HG02571 (cell line): ENCODE measurements at regions not wholly inside any gene's neighbourhood (a gene's known extent, or its start where the extent isn't known, plus 50 kb on each side); places are given as distances from the start of the nearest gene placed in this dataset.
"Not testable (repeated sequence)": the region's sequence is repeated elsewhere in the genome, so short reads cannot be mapped to it uniquely, and the experiment has no call there.

Experiments
- ATAC-seq: cut with Tn5 transposase; IDR thresholded peaks from one replicate; pipeline ENCODE4 v1.9.1; 2021; ENCODE audit warnings: mild to moderate bottlenecking, moderate library complexity; ENCODE audit not compliant: unreplicated experiment

DNA sequence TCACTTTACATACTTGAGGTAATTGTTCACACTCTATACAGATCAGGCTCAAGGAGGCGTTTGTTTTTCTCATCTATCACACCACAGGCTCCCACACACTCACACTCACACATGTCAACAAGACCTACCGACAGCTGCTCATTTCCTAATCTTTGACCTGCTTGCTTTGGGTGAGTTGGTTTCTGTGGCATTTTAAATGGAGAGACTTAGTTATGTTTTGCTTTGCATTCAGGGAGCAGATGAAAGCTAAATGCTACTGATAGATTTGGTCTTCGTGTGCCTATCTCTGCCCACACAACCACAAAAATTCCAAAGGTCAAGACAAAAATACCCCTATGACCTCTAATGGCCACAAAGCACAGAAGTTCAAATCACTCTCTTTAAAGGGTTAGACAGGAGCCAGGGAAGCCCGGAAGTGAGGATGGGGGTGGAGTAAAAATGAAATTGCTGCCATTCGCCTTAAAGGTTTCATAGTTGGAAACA is 203.5 kb upstream of the G2E3 start:
- ATAC-seq: peak; percentile 80

DNA sequence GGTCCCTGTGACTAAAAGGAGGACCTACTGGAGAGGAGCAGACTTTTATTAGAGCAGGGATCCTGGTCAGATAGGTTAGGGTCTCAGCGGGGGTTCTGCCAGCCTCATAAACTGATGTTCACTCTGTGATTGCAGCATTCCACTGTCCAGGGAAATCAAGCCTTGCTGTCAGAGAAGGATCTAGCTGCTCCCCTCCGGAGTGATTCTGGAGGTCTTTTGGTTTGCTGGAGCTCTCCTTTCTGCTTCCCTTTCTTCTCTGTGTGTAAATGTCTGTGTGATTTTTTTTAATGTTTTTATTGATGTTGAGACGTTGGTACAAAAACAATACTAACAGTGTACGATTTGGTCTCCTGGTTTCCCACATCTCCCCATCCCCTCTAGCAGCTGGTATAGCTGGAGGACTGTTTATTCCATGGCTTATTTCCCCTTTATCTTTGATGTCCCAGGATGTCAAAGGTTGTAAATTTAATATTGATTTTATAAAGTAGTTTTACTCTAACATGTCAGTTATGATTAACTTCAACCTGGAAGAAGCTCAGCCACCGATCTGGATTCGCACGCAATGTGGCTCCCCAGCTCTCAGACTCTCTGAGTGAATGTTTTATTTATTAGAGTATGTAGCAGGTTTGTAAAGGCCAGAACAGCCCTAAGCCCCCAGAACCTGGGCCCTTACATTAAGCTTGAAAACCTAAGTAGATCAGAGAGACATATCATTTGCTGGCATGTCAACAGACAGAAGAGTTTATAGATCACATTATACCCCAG is 202.3 kb upstream of the G2E3 start:
- no peak for ATAC-seq

DNA sequence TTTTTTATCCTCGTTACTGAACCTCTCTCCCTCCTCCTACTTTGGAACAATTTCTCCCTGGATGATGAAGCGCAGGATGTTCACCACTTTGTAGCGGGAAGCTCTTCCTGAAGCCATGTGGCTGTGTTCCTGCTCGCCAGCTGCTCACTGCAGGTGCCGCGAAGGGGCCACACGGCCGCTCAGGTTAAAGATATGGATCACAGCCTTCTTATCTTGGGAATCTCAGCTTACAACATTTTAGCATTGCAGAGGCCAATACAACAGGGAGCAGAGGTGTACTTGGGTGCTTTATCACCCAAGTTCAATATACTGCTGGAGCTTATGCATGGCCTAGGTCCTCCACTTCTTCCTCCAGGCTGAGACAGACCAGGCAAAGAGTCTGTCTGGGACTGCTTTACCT is 201.2 kb upstream of the G2E3 start:
- no peak for ATAC-seq

DNA sequence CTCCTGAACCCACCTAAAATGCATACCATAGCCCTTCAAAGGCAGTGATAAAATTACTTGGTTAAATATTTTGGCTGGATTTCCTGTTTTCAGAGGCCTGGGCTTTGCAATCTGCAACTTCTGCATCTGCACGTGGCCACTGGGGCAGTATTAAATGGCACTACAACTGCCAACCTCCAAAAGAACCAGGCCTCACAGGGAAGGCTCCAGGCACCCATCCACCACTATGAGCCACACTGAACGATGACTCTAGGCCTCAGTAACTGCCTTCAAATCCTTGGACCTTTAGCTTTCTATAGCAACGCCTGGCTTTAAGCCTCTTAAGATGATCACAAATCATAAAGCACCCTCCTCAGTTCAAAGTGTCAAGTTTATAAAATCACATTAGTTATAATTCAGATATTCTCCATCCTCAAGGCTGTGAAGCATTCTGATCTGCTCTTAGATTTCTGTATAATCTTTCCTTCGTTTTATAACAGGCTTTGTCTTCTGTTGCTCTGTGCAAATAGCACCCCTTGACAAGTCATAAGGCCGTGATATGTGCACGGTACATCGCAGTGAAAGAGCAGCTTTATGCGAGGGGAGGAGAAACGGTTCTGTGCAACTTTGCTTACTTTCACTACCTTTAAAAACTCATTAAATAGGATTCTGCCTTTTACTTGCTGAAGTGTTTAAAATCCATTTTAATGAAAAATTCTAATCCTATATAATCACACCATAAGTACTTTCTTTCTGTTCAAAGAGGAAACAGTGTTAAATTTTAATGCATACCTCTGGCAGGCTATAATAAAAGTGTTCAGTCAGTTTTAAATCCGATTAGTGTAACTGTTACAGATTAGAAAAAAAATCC is 196.4 kb upstream of the G2E3 start:
- no peak for ATAC-seq

DNA sequence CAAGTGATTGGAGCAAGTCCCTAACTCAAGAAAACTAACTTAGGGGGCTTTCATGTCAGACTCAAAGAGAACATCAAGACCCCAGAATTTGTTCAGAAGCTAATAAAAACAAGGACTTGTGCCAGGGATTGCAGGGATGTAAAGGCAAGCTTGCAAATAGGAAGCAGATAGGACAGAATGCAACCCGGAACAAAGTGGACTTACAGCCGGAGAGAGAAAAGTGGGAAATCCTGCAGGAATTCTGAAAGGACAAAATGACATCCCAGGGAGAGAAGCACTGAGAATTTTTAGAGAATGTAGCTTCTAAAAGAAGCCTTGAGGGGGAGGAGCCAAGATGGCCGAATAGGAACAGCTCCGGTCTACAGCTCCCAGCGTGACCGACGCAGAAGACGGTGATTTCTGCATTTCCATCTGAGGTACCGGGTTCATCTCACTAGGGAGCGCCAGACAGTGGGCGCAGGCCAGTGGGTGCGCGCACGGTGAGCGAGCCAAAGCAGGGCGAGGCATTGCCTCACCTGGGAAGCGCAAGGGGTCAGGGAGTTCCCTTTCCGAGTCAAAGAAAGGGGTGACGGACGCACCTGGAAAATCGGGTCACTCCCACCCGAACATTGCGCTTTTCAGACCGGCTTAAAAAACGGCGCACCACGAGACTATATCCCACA is 195.6 kb upstream of the G2E3 start:
- ATAC-seq: not testable (repeated sequence)

DNA sequence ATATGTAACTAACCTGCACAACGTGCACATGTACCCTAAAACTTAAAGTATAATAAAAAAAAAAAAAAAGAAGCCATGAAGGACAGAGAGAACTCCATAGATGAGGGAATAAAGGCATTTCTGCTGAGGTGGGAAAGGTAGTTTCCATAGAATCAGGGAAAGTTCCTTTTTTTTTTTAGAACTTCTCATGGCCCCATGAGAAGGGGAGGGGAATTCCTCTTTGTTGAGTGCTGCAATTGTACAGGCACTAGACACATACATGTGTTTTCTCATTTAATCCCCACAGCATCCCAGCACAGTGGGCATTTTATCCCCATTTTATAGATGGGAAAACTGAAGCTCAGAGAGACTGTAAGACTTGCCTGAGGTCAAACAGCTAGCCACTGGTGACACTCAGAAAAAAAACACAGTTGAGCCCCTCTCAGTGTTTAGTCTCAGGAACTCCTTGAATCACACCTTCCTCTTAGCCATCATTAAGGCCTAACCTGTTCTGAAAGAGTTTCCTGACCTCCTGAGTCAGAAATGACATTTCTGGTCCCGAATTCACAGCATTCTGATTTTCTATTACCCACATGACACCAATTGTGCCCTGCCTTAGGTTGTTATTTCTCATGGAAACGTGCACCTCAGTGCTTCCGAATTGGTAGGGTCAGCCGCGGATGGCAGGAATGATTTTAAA is 189.3 kb upstream of the G2E3 start:
- no peak for ATAC-seq

DNA sequence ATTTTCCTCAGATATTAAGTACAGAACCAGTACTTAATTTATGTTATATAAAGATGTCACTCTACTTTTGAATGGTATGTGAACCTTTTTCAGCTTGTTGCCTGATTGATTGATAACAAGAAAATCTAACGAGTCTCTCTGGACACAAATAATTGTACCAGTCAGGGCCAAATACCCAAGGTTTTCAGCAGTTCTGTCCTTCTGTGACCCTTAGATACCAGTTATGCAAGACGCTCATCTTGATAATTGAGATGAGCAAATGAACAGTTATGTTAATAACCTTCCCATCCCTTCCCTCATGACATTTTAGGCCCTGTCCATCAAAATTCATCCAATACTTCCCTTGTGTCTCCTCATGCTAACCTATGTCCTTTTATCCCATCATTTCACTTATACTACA is 185.9 kb upstream of the G2E3 start:
- ATAC-seq: no peak

DNA sequence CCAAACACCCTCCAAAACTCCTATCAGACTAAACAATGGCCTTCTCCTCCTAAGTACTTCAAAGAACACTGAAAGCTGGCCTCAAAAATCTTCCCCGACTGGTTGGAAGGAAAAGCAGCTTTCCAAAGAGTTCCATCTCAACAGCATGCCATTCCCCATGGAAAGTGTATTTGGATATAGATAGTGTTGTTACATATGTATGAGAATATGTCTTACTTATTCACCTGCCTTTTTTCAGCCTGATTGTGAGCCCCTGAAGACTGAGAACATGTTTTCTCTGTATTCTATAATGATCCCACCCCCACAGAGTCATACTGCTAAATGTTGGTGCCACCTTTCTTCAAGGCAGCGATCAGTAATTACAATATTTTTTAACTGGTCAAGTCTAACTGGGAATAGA is 185.4 kb upstream of the G2E3 start:
- ATAC-seq: no peak

DNA sequence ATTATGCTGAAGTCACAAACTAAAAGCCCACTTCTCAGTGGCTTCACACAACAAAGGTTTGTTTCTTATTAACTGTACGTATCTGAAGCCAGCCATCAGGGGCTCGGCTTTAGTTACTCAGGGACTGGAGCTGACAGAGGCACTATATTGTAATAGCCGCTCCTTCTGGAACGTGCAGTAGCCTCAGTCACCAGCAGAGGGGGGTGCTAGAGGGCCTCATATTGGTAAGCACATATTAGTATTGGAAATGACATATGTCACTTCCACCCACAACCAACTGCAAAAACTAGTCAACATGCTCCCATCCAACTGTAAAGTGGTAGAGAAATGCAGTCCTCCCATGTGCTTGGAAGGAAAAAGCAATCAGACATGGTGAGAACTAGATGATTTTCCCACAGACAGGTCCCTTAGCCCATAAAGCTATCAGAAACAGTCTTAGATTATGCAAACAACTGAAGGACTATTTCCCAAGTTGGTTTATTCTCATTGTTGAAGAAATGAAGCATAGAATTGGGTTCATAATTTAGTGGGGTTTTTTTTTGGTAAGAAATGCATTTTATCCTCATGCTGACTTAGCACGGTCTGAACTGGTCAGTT is 183.6 kb upstream of the G2E3 start:
- peak; percentile 95 for ATAC-seq

DNA sequence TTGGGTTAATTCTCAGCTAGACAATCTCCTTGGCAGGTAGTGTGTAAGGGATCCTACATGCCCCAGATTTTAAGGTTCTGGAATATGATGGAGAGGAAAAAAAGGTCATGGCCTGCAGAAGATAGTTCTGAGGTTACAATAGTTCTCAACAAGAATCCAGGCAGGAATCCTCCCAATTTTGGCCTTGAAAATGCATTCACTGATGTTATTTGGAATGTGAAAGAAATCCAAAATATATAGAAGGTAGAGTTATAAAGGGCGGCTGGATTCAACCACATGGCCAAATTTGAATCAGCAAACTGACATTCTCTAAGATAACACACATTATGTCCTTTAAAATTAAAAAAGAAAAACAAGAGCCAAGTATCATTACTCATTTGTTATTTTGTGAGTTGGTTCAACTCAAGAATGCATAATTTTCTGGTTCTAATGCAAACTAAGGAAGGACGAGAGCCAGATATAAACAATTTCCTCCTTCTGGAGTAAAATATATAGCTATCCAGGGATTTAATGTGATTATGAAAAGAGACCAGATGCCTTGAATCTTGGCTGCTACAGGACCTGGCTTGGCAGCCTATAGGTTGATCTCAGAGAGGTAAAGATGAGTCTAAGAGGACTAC is 177.0 kb upstream of the G2E3 start:
- no peak for ATAC-seq

DNA sequence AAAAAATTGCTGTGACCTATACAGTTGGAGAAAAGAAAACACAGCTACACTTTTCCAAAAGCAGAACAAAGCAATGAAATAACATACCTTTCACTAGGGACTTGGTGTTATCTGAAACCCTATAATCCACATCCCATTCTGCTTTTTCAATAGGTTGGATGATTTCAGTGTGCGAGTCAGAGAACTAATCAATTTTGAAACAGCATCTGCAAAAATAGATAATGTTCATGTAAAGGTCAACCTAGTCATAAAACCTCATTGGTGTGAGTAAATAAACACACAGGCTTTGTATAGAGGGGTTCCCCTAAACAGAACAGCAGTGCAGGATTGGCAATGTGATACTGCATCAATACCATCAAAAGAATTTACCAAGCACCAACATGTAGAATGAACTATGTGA is 173.0 kb upstream of the G2E3 start:
- ATAC-seq: no peak

DNA sequence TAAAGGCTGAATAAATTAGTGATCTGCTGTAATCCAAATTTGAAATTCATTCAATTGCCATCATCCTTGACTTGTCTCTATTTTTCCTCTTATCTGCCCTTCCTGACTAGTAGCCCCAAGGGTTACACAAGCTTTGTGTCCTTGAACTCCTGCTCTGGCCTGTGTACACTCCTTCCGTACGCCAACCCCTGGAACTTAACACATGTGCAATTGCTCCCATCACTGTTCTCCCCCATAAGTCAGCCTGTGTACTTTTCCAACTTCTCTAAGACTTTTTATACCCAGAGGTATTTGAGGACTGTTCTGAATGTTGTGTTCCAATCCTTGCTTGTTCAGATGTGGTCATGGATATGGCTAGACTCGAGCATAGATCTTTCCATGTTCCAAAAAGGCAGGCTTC is 171.1 kb upstream of the G2E3 start:
- ATAC-seq: no peak

DNA sequence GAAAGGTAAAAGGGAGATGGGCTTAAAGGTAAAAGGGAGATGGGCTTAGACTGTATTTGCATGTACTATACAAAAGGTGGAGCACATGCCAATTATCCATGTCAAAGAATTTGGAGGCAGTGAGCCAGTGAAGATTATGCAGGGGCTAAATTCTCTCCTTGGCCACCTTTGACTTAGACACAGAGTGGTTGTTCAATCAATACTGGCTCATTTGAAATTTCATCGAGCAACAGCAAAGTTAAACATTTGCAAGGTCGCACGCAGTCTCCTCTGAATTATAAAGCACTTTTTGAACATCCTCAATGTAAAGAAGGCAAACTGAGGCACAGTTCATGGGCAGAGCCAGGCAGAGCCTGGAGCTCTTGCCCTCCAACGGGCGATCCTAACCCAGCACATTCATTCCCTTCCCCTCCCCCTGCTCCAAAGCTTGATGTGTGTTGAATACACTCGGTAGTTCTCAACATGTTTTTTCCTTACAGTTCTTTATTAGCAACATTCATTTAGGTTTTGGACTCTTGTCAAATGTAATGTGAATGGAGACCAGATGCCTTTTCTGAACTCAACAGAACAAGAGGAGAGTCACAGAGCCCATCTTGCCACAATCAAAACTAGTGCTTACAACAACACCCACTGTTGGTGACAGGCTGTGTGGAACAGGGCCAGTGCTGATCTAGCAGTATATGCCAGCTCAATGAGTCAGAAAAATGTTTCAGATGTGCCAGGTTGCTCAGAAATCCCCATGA is 169.7 kb upstream of the G2E3 start:
- no peak for ATAC-seq

DNA sequence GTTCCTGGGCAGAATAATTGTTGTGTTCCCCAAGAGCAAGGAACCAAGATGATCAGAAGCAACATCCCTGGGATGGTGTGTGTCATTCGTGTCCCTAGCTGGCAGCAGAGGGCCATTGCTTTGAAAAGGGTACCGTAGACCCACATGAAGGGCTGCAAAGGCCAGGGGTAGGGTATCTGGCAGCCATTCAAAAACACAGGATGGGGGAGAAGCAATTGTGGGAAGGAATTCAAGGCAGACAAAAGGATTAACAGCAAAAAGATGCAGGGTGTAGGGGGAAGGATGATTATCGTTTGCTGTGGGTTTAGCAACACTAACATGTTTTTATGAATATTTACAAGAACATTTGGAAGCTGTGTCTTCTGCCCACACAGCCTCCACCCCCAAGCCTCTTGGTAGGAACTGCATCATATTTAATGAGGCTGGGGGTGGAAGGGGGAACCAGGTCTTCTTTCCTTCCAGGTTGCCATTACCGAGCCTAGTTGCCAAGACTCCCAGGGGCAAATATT is 169.0 kb upstream of the G2E3 start:
- ATAC-seq: no peak

DNA sequence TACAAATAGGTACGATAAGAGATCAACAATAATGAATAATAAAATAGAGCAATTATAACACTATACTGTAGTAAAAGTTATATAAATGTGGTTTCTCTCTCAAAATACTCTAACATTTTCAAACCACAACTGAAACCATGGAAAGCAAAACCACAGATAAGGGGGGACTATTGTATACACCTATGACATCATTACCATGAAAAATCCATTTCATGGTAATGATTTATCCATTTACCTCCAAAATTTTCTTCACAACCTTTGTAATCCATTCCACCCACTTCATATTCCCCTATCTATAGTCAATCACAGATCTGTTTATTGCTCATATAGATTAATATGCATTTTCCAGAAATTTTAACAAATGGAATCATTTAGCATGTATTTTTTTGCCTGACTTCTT is 163.9 kb upstream of the G2E3 start:
- no peak for ATAC-seq

DNA sequence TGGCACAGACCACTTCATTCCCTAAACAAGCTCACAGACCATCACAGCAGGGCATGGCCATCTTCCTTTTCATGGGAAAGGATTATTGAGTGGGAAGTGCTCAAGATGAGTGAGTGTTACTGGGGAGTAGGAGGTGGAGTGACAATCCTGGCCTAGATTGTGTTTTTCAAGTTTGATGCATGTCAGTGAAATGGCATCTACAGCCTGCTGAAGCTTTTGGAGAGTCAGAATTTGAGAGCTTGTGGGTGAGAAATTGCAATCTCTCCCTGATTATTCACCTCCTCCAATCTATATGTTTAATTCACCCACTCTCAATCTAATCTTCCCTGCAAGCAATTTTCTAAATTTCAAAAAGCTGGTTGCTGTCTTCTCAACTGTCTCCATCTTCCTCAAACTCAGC is 156.1 kb upstream of the G2E3 start:
- no peak for ATAC-seq

DNA sequence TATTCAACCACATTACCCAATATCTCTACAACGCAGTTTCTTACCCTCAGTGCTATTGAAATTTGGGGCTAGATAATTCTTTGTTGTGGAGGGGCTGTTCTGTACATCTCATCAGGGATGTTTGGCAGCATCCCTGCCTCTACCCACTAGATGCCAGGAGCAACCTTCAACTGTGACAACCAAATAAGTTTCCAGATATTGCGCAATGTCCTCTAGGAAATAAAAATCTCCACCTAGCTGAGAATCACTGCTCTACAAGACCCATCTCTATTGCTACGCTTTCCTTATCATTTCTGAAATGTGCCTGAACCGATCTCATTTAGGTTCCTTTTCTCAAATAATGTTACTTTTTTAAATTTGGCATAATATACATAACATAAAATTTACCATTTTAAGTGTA is 155.2 kb upstream of the G2E3 start:
- ATAC-seq: no peak

DNA sequence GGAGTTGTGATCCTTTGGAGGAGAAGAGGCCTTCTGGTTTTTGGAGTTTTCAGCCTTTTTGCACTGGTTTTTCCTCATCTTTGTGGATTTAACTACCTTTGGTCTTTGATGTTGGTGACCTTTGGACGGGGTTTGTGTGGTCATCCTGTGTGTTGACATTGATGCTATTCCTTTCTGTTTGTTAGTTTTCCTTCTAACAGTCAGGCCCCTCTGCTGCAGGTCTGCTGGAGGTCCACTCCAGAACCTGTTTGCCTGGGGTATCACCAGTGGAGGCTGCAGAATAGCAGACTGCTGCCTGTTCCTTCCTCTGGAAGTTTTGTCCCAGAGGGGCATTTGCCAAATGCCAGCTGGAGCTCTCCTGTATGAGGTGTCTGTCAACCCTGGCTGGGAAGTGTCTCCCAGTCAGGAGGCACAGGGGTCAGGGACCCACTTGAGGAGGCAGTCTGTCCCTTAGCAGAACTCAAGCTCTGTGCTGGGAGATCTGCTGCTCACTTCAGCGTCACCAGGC is 149.4 kb upstream of the G2E3 start:
- ATAC-seq: not testable (repeated sequence)

DNA sequence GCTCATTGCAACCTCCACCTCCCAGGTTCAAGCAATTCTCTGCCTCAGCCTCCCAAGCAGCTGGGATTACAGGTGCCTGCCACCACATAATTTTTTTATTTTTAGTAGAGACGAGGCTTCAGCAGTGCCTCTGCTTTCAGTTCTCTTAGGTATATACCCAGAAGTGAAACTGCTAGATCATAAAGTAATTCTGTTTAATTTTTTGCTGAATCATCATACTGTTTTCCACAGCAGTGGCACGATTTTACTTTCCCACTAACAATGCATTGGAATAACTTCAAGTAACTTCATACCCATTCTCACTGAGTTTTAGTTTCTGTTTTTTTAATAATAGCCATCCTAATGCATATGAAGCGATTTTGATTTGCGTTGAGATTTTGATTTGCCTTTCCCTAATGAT is 148.0 kb upstream of the G2E3 start:
- no peak for ATAC-seq
